ENCODE measurements at regions not wholly inside any gene's neighbourhood (a gene's known extent, or its start where the extent isn't known, plus 50 kb on each side); places are given as distances from the start of the nearest gene placed in this dataset.

DNA sequence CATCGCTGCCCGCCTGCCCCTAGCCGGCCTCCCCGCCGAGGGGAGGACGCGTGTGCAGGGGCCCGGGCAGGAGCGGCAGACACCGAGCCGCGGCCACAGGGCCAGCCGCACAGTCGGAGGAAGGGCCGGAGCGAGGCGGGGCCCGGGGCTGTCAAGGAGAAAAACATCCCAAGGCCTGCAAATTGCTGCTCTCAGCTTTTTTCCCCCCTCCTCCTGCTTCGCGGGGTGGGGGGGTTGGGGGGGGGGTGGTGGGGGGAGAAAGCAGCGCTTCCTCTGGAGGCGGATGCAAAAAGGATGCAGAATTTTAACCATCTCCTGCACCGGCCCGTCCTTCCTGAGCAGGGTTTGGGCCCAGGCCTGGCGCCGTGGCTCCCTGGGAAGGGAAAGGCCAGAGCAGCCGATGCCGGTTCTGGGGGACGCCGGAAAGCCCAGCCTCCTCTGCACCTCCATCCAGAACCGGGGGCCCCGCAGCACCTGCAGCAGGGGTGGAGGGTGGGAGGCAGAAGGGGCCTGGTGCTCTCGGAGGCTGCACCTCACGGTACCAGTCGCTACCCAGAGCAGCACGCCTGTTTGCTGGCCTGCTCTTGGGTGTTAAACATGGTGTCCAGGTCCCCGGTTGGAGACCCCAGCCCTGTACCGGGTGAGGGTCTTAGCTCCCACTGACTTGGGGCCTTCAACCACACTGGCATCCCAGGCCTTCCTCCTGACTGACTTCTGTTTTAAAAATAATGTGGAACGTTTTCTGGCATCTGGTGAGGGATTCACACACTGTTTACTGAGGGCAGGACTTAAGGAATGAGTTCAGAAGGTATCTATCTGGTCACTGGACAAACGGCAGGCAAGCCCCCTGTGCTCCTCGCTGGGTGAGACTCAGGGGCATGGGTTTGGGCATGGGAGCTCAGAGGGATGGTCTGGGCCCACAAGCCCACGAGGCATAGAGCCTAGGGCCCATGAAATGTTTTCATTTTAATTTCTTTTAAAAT is 77.4 kb upstream of the WNT7B start:
- FAIRE-seq: no peak

DNA sequence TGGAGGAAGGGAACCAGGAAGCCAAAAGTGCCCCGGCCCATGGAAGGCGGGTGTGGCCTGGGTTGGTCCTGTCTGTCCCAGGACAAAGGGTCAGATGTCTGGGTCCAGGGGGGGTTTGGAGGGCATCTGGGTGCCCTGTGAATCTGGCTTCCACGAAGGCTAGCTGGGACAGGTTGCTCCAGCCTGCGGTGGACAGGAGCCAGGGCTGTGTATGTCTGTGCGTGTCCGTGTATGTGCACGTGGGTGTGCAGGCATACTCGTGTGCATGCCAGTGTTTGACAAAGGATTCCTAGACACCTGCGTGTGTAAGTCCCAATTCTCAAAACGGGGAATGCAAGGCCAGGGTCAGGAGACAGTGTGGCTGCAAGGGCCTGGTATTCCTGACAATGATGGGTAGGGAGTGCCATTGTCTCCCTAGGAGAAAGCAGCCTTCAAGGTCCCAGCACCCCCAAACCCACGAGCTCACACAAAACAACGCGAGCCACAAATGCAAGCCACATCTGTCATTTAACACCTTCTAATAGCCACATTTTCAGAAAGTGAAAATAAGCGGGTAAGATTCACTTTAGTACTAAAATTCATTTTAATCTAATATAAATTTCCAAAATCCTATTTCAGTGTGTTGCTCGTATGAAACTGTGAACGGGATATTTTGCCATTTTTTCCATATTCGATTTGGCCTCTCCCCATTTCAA is 78.4 kb upstream of the WNT7B start:
- no peak for FAIRE-seq

DNA sequence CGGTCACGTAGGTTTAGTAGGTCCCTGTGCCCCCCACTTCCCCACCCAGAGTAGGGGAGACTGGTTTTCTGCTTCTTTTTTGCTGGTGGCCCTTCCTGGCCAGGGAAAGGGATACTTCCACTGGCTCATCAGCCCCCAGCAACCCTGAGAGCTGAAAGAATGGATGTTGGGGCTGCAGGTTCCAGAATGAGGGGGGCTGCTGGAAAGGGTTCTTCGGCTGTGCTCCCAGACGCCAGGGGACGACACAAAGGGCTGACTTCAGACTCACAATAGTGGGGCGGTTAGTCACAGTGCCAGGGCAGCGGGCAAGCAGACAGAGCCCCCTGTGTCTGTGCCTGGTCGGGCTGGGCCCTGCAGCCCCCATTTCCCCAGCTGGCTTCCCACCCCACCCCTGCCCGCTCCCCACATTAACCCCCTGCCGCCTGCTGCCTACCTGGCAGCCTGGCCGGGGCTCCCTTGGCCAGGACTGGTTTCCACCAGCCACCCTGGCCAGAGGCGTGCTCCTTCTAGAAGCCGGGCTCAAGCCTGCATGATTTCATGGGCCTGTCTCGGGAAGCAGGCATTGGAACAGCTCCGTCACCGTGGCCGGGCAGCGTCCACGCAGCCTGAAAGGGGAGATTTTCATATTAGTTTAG is 79.1 kb upstream of the WNT7B start:
- FAIRE-seq: no peak

DNA sequence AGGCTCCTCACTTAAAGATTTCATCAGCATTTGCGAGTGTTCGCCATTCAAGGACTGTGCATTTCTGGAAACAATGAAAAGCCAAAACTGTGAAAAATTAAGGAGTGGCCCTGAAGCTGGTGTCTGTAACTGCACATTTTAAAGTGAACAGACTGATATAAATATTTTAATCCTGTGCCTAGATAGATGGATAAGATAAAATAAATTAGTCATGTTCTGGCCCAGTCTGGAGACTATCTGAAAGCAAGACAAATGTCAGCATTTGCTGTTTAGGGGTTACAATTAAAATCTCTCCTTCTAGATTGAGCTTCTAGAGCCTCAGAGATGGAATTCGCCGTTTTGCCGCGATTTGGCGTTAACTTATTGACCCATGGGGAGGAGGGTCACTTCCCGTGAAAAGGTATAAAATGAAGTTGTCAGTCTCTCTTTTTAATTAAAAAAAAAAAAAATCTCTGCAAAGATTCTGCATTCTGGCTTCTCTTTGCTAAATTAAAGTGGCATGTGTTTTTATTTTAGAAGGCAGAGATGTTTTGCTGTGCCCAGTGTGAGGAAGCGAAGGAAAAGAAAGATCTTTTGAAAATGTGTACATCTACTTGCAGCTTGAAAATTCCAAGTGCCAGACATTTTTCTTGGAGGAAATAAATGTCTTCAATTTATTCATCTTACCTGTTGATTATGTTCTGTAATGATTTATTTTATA is 79.7 kb upstream of the WNT7B start:
- FAIRE-seq: peak; percentile 62

DNA sequence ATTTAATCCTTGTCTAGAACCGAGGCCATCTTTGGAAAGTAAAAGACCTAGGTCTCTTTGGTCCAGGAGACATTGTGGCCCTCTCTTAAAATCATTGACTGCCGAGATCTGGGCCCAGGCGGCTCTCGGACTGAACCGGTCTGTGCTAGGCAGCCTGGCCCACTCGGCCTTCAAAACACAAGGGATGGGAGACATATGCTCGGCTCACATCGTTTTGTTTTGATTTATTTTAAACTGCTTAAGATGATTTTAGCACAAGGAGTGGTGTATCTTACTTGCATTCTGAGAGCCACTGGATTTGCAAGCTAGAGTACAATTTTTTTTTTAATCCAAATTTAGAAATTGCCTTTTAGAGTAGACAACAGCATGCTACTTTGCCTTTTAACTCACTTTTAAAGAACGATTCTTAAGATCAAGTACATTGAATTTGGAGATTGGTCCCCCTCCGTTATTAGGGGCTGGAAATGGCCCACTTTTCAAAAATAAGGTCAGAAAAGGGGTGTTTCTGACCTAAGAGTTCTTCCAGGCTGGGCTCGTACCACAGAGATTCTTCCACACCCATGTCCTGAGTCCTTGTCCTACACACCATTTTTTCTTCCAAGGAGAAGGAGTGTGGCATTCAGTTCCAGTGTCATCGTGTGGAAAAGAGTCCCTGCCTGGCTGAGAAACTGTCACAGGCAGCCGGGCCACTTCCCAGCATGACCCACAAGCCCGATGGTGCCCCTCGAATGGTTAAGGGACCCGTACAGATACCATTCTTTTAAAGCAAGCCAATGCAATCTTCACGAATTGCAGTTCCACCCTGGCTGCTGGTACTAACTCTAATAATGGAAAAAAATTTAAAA is 80.5 kb upstream of the WNT7B start:
- FAIRE-seq: peak; percentile 21

DNA sequence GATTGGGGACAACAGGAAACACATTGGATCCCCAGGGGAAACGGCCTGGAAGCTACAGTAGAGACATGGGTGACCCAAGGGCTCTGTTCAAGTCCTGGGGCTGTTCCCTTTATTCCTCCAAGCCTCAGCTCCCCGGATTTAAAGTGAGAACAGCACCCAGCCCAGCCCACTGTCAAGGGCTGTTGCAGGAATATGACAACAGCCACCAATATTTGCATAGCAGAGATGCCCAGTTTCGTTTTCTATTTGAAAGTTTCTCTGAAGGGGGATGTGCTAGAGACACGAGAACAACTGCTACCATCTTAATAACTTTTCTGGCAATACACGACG is 81.1 kb upstream of the WNT7B start:
- FAIRE-seq: no peak

DNA sequence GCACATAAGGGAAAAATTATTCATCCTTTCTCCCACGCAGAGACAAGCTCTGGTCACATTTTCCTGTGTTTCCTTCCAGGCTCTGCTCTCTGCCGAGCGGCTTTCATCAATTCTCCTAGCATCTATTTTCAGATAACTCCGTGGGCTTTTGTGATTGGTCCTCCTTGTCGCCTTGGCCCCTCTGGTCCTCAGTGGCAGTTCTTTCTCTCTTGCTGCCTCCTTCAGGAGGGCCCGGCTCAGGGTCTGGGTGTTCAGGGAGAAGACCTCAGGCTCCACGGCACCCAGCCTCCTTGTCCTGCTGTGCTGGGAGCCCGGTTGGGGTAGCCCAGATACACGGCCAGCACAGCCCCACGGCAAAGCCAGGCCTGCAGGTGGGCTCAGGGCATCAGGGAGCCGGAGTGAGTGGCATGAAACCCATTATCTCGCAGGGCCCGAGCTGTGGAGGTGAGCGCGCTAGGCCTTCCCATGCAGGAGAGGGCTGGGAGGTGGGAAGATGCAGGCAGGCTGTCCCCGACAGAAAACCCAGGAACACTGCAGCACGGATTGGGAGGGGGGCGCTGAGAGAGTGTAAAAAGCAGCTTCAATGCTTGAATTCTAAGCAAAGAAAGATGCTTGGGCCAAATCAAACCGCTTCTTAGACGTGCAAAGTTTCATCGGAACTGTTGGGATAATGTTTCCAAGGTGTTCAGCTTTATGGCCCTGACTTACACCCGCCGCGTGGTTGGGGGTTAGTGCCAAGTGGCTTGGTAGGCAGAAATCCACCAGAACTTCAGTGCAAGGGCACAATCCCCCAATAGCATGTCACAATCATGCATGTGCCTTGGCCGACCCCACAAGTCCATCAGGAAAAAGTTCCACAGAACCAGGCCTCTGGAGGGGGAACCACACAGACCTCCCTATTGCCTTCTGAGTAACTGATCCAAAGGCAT is 81.9 kb upstream of the WNT7B start:
- no peak for FAIRE-seq

DNA sequence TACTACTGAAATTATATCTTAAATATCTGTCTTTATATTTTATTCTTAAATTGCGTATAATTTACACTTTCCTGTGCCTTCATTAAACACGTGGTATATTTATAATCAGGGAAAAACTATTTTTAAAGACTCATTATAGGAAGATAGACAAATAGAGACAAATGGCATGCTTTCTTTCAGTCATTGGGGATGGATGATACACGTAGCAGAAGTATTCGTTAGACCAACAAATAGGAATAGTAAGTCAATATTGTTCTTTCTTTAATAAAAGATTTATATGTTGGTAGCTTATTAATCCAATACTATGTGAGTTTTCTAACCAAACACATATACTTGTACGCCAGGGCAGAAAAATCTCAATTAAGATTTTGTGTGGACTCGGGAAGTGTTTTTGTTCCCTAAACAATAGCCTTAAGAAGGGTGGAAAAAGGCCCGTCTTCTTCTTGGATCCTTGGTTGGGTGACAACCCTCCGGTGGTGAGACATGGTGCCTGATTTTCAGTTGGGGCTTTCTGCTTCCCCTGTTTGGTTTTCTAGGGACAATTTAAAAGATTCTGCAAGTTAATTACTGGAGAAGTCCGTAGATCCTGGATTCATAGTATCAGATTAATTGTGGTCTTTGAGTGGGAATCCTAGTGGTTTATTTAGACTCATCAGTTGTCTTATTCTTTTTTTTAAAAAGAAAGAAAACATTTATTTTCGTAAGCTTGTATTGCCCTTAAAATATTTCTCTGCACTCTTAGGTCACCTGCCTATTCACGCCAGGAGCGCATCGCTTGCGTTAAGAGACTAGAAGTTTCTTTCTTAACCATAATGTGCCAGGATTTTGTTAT is 83.5 kb upstream of the WNT7B start:
- peak; percentile 40 for FAIRE-seq

DNA sequence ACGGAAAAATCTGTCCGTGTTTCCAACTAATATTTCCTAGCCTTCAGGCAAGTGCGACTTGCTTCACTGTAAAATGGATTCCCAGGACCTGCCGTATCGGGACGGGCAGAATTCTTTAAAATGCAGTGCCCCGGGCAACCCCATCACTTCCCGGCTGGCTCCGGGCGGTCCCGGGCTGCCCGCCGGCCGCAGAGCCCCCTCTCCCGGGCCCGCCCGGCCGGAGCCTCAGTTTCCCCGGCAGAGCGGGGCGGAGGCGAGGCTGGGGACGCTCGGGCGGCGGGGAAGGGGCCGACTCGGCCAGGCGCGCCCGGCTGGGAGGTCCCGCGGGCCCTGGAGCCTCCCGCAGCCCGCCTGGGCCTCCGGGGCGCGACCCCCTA is 84.2 kb upstream of the WNT7B start:
- no peak for FAIRE-seq

DNA sequence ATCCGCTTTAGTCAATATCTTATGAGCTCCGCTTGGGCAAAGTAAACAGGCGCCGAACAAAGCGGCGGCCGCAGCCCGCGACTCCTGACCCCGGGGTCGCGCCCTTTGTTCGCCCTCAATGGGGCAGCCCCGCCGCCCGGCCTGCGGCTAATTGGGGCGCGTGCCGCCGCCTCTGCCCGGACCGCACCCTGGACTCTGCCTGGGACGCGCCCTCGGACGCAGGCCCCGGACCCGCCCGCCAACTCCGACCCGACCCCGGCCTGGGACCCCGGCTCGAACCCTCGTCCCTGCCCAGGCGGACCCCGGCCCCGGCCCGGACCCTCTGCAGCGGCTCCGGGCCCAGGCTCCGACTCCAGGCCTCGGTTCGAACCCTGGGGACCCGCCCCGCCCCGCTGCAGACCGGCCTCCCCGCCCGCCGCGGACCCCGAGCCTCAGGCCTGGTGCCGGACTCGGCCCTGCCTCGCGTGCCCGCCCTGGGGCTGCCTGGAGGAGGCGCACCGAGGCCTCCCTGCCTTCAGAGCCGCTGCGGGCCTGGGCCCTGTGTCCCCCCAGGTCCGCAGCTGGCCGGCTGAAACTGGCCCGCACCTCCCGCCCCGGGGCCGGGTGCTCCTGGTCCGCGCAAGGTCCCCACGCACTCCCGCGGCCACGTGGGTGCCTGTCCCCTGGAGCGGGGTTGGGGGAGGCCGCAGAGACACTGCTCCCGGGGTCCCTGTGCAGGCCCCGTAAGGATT is 84.7 kb upstream of the WNT7B start:
- FAIRE-seq: no peak

DNA sequence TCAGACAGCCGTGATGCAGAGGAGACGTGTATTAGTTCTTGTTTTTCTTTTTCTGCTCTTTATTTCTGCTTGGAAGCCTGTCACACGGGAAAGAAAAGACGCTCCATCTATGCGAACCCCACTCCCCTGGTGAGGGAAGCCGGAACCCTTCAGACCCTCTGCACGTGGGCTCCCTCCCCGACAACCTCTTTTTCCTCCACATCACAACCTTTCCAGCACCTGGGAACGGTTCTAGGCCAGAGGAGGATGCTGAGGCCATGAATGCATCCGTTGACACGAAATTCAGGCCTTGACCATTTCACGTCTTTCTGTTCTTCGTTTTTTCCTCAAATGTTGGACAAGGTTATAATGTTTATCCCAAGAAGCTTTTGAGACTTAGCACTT is 85.3 kb upstream of the WNT7B start:
- FAIRE-seq: no peak

DNA sequence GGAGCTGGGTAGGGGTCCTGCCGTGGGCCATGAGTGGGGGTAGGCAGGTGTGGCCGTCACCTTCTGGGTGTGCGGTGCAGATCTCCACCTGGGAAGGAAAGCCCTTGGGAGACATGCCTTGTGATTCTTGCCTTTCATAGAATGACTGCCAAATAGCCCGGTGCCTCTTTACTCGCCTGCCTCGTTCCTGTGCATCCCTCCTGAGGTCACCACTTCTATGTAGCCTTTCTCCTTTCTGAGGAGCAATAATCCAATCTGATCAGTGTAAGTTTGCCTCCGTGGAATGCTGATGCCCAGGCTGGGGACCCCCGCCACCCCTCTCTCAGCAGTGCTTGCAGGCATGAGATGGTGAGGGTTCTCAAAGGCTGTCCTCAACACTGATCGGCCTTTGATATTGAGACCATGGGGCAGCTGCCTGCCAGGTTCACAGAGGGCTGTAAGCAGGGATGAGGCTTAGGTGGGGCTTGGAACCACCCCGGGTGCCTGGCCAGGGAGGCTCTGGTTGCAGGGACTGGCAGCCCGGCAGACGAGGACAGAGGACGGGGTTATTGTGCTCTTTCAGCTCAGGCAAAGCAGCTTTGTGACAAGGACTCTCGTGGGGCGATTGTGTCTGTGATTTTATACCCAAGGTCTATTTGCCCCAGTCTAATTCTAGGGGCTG is 86.1 kb upstream of the WNT7B start:
- FAIRE-seq: no peak

DNA sequence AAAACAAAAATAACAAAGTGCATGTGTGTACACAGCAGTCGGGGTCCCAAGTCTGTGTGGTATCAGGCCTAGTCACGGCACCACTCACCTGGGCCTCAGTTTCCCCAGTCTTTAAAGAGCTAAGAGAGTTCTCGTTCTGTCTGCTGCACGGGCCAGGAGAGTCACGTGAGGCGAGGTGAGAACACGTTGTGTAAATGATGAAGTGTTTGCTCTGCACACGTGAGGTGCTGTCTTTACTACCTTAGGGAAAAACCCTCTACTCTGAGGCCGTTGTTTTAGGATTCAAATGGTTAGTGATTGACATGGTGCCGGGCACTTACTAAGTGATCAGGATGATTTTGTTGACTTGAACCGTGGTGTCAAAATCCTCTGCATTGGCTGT is 86.5 kb upstream of the PPARA start:
- FAIRE-seq: no peak

DNA sequence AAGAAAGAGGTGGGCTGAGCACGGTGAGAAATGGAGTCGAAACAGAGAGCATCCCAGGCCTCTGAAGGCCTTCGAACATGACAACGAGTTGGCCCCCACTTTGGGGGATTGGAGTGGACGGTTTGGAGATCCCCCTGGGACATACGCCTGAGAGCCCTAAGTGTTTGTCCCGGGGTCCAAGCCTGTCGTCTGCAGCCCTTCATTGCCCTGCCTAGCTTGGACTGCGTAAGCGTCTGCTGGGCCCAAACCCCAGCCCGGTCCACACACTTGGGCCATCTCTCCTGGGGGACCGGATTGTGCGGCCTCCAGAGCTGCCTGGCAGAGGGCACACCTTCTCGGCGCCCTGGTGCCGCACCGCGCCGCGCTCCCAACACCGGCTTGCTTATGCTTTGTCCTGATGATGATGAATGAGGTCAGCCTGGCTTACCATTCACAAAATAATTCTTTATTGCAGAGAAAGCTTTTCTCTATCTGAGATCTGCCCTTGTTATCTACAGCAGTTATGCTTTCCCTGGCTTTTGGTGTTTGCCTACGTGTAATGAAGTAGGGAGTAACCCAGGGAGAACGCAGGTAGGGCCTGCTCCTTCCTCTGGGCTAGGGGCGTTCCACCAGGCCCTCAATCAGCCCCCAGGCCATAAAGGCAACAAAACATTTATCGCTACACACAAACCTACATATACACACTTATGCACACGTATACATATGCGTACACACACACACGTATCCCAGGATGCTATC is 85.9 kb upstream of the PPARA start:
- FAIRE-seq: no peak

DNA sequence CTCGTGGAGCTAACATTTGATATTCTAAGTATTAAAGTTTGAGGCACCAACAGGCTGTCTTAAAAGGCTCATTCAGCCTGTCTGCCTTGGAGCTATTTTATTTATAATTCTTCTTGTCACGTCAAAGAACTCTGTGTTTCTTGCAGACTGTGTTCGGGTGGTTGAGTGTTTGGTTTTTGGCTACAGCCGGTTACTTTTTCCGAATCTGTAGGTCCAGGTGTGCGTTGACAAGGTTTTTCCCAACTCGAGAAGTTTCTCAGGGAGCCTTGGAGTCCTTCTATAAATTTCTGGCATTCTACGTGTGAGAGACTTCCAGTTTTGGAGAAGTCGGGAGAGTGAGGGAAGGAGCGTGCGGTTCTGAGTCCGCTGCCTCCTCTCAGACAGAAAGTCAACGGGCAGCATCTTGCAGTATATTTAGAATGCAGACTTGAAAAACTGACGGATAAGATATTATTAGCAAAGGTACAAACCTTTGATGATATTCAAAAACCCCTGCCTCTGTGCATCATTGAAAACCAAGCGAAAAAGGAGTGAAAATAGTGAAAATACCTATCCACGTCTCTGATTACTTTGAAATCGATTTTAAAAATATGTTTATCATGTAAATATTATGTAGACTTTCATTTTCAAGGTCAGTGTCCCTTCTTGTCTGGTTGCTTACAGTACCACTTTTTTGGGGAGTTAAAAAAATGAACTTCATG is 85.2 kb upstream of the PPARA start:
- FAIRE-seq: no peak

DNA sequence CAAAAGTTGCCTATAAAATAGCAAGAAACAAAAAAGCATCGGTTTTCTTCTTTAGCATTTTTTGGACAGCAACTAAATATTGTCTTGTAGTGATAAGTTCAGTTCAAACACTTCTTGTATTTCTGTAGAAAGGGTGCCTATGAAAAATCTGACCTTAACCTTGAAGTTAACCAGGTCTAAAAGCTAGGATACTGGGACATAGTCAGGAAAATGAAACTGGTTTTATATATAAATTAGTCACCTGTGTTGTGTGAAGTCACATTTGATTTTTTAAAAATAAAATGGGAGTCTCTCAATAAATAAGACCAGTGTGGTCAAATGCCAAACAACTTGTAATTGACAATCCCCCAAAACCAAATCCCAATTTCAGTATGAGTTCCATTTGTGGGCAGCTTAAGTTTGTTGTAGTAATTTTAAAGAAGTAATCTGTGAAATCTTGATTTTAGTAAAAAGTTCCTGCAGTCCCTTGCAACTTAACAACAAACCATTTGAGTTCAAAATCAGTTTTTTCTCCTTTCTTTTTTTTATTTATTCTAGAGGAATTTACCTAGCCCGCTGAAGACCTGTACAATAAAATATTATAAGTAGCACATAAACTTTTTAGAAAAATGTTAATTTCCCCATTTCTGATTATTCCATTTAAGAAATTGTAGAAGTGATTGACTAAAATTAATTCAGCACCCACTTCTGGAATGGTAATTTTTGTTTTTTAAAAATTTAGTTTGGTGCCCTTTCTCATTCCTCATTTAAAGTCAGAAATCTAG is 84.5 kb upstream of the PPARA start:
- FAIRE-seq: peak; percentile 71

DNA sequence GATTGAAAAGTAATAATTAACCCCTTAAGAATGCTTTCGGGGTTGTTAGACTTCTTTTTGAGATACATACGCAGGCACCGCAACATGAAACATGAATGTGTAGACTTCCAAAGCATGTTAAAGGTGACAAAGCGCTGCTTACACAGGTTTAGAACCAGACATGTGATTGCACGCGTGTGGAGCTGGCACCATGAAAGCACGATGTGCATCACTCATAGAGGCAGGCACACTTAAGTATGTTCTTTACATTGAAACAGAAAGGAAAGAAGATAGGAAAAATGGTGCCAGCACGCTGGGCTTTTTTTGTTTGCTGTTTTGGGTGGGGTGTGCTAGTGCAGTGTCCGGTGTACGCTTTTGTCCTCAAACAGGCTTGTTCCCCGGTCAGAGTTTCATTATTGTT is 83.6 kb upstream of the PPARA start:
- FAIRE-seq: no peak
